ENCODE measurements at regions not wholly inside any gene's neighbourhood (a gene's known extent, or its start where the extent isn't known, plus 50 kb on each side); places are given as distances from the start of the nearest gene placed in this dataset.

- TF ChIP-seq POLR2A (IDR thresholded peaks at IDR 0.05; ENCODE audit: low read length) (no peak), CTCF (IDR thresholded peaks at IDR 0.05) (no peak), RCOR1 (IDR thresholded peaks at IDR 0.05; ENCODE audit: low read depth, low read length) (no peak)
Observed at GRCh38 chr5:152151940-152152339, 227.3 kb upstream of the GLRA1 start.
